Endothelial cell of umbilical vein (primary cell): ENCODE measurements at regions not wholly inside any gene's neighbourhood (a gene's known extent, or its start where the extent isn't known, plus 50 kb on each side); places are given as distances from the start of the nearest gene placed in this dataset.
"Not testable (repeated sequence)": the region's sequence is repeated elsewhere in the genome, so short reads cannot be mapped to it uniquely, and the experiment has no call there.

Source experiments
- CTCF ChIP-seq, 2 donors: IDR thresholded peaks; 1 replicate in 1 of 2; 2 replicates in 1 of 2; pipeline ENCODE4 v1.5.1; 2011; ENCODE audit warnings: low read length in 2 of 2, mild to moderate bottlenecking in 2 of 2, moderate library complexity in 2 of 2, control low read depth in 1 of 2, inconsistent platforms in 1 of 2, low read depth in 1 of 2; ENCODE audit not compliant: insufficient read depth in 1 of 2; ENCODE audit errors: extremely low read depth in 1 of 2
- MYC ChIP-seq: IDR thresholded peaks from one replicate; pipeline ENCODE4 v1.6.1; 2011; ENCODE audit warnings: mild to moderate bottlenecking, low read depth, low read length
- POLR2A ChIP-seq: IDR thresholded peaks from 2 replicates; pipeline ENCODE4 v1.6.1; 2012; ENCODE audit warnings: low read depth, mild to moderate bottlenecking, control low read depth, low read length

- TF ChIP-seq CTCF (IDR thresholded peaks at IDR 0.05; ENCODE audit: extremely low read depth in 1 of 2, insufficient read depth in 1 of 2, low read depth in 1 of 2, low read length in 2 of 2); POLR2A; MYC: not testable (repeated sequence)
Measured at GRCh38 chr4:3961091-3961672, 195.0 kb downstream of the ADRA2C start.
